ENCODE measurements at regions not wholly inside any gene's neighbourhood (a gene's known extent, or its start where the extent isn't known, plus 50 kb on each side); places are given as distances from the start of the nearest gene placed in this dataset.

DNA sequence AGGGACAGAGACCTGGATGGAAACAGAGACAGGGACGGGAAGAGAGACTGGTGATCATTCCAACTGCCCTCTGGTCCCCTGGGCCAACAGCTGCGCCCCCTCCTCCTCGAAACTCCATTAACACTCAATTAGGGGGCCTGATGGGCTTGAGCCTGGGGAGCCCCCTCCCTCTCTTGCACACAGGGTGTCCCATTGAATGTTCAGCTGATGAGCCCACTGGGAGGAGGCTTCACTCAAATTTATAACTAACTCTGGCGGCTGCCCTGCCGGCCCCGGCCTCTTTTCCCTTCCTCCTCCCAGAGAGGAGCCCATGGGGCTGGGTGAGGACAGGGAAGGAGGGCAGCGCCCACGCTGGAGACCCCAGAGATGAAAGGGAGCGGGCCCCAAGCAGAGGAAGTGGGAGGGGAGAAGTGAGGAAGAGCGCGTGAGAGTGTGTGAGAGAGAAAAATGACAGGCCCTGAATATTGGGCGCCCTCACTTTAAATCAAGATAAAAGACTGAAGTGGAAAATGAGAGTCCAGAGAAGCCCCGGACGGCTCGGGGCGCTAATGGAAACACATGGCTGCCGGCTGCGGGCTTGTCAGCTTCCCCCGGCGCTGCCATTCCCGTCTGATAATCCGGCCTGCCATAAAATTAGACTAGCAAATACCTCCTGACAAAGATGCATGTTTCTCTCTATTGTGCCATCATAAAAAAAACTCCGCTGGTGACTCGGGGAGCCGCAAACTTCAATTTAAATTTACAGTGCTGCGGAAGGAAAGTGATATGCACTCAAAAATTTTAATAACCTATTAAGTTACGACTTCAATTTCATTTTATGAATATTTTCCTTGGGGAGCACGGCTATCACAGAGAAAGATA lies 58.0 kb upstream of the PAX2 start:
- Histone ChIP-seq H3K4me3 (ENCODE audit: control extremely low read depth in 1 of 5, extremely low read depth in 1 of 5, insufficient read depth in 1 of 5, low read depth in 2 of 5, low read length in 4 of 5) (no peak overlapping the region), H3K36me3 (replicated peaks in 1 of 2; ENCODE audit: control extremely low read depth in 1 of 2, control insufficient read depth in 1 of 2, extremely low read depth in 1 of 2, insufficient read depth in 2 of 2, low read length in 1 of 2) (no peaks in the 10 kb centered on the region), H3K4me1 (ENCODE audit: control insufficient read depth in 2 of 2, insufficient read depth in 2 of 2, low read length in 2 of 2) (peaks cover 0 to 3% of the 10 kb centered on the region in 2 donors), H3K79me2 (ENCODE audit: control insufficient read depth, insufficient read depth, low read length) (no peaks in the 10 kb centered on the region), H2AFZ (ENCODE audit: insufficient read depth, low read depth, low read length, poor library complexity, severe bottlenecking) (no peak overlapping the region), H3K9ac (ENCODE audit: low read length) (no peak overlapping the region), H3K9me3 (ENCODE audit: control extremely low read depth in 1 of 3, control insufficient read depth in 2 of 3, insufficient read depth in 1 of 3, low read length in 2 of 3) (peaks cover 0 to 6% (median under 1%) of the 10 kb centered on the region in 3 donors), H4K20me1 (ENCODE audit: control insufficient read depth, insufficient read depth, low read length, poor library complexity, severe bottlenecking) (no peaks in the 10 kb centered on the region), H3K27me3 (replicated peaks in 1 of 4; ENCODE audit: control extremely low read depth in 1 of 4, control insufficient read depth in 3 of 4, insufficient read depth in 4 of 4, low read length in 3 of 4) (peaks cover 0 to 60% (median 40%) of the 10 kb centered on the region in 4 experiments), H3K27ac (ENCODE audit: low read length in 2 of 2) (no peak overlapping the region), H3K4me2 (replicated peaks; ENCODE audit: low read depth, low read length, poor library complexity, severe bottlenecking) (no peak overlapping the region)
- DNase-seq, result no peak
- peaks cover 82% of the 10 kb centered on the region for H3K27me3 Mint-ChIP-seq
- no peak for ATAC-seq (ENCODE audit: low read depth)
- 13% methylated on average over 16 of the region's 28 CpGs for WGBS (ENCODE audit: insufficient coverage)
- ChIA-PET POLR2A (no interaction called here), CTCF (no interaction called here)
- H3K27ac Mint-ChIP-seq, result no peak overlapping the region
- TF ChIP-seq EZH2 (IDR thresholded peaks at IDR 0.05; ENCODE audit: borderline replicate concordance, insufficient read depth, low read depth, low read length, poor library complexity, severe bottlenecking), result no peak
- TF ChIP-seq, protein P1, sequence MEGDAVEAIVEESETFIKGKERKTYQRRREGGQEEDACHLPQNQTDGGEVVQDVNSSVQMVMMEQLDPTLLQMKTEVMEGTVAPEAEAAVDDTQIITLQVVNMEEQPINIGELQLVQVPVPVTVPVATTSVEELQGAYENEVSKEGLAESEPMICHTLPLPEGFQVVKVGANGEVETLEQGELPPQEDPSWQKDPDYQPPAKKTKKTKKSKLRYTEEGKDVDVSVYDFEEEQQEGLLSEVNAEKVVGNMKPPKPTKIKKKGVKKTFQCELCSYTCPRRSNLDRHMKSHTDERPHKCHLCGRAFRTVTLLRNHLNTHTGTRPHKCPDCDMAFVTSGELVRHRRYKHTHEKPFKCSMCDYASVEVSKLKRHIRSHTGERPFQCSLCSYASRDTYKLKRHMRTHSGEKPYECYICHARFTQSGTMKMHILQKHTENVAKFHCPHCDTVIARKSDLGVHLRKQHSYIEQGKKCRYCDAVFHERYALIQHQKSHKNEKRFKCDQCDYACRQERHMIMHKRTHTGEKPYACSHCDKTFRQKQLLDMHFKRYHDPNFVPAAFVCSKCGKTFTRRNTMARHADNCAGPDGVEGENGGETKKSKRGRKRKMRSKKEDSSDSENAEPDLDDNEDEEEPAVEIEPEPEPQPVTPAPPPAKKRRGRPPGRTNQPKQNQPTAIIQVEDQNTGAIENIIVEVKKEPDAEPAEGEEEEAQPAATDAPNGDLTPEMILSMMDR (IDR thresholded peaks at IDR 0.05), result no peak
- H3K9me3 Mint-ChIP-seq (ENCODE audit: insufficient read depth), result no peaks in the 10 kb centered on the region
- no peak overlapping the region for H3K4me3 Mint-ChIP-seq
- H3K4me1 Mint-ChIP-seq, result no peaks in the 10 kb centered on the region
- intact Hi-C loops (cut with micrococcal nuclease), result no loop called here

DNA sequence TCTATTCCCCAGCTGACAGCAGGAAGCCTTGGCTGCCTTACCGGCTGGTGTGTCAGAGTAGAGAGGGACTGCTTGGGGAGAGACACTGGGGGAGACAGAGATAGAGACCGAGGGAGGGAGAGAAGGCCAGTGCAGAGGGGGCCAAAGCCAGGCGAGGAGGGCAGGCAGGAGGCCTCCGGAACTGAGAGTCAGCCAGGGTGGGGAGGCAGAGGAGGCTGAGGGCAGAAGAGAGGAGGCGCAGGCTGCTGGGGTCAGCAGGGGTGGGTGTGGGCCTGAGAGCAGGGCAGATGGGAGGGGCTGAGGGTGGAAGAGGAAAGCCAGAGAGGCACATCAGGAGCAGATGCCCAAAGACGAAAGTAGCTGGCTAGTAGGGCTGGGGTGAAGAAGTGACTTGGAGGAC lies 57.2 kb upstream of the PAX2 start:
- Histone ChIP-seq H2AFZ (ENCODE audit: insufficient read depth, low read depth, low read length, poor library complexity, severe bottlenecking) (no peak overlapping the region), H3K79me2 (ENCODE audit: control insufficient read depth, insufficient read depth, low read length) (no peaks in the 10 kb centered on the region), H4K20me1 (ENCODE audit: control insufficient read depth, insufficient read depth, low read length, poor library complexity, severe bottlenecking) (no peaks in the 10 kb centered on the region), H3K27ac (ENCODE audit: low read length in 2 of 2) (no peak overlapping the region), H3K9me3 (ENCODE audit: control extremely low read depth in 1 of 3, control insufficient read depth in 2 of 3, insufficient read depth in 1 of 3, low read length in 2 of 3) (peaks cover 0 to 6% (median 0%) of the 10 kb centered on the region in 3 donors), H3K36me3 (replicated peaks in 1 of 2; ENCODE audit: control extremely low read depth in 1 of 2, control insufficient read depth in 1 of 2, extremely low read depth in 1 of 2, insufficient read depth in 2 of 2, low read length in 1 of 2) (no peaks in the 10 kb centered on the region), H3K4me2 (replicated peaks; ENCODE audit: low read depth, low read length, poor library complexity, severe bottlenecking) (no peak overlapping the region), H3K4me1 (ENCODE audit: control insufficient read depth in 2 of 2, insufficient read depth in 2 of 2, low read length in 2 of 2) (no peaks in the 10 kb centered on the region), H3K9ac (ENCODE audit: low read length) (no peak overlapping the region), H3K27me3 (replicated peaks in 1 of 4; ENCODE audit: control extremely low read depth in 1 of 4, control insufficient read depth in 3 of 4, insufficient read depth in 4 of 4, low read length in 3 of 4) (peaks cover 0 to 55% (median 33%) of the 10 kb centered on the region in 4 experiments), H3K4me3 (ENCODE audit: control extremely low read depth in 1 of 5, extremely low read depth in 1 of 5, insufficient read depth in 1 of 5, low read depth in 2 of 5, low read length in 4 of 5) (no peak overlapping the region)
- Mint-ChIP-seq H3K9me3 (ENCODE audit: insufficient read depth) (no peaks in the 10 kb centered on the region), H3K27me3 (peaks cover 74% of the 10 kb centered on the region), H3K4me3 (no peak overlapping the region), H3K27ac (no peak overlapping the region), H3K4me1 (no peaks in the 10 kb centered on the region)
- intact Hi-C loops (cut with micrococcal nuclease), result no loop called here
- CTCF ChIA-PET, result no interaction called here
- POLR2A ChIA-PET, result no interaction called here
- DNase-seq (no peak), ATAC-seq (ENCODE audit: low read depth) (no peak)
- 36% methylated on average over 5 of the region's 6 CpGs for WGBS (ENCODE audit: insufficient coverage)
- TF ChIP-seq EZH2 (IDR thresholded peaks at IDR 0.05; ENCODE audit: borderline replicate concordance, insufficient read depth, low read depth, low read length, poor library complexity, severe bottlenecking), result no peak
- TF ChIP-seq, protein P1 (IDR thresholded peaks at IDR 0.05), result no peak
